AG09319 (cell line): ENCODE measurements at regions not wholly inside any gene's neighbourhood (a gene's known extent, or its start where the extent isn't known, plus 50 kb on each side); places are given as distances from the start of the nearest gene placed in this dataset.
"Not testable (repeated sequence)": the region's sequence is repeated elsewhere in the genome, so short reads cannot be mapped to it uniquely, and the experiment has no call there.

Experiments
- DNase-seq: peaks from one replicate; pipeline ENCODE4 v3.0.0-alpha.2; 2010; ENCODE audit warnings: low read depth; ENCODE audit errors: extremely low read depth
- TF ChIP-seq, protein P1 (sequence below): IDR thresholded peaks from 2 replicates; pipeline ENCODE4 v1.5.1; 2011; ENCODE audit warnings: low read depth, mild to moderate bottlenecking, inconsistent platforms, low read length, moderate library complexity

GRCh38 chr3:150127011-150127490, 156.4 kb upstream of the PFN2 start:
- TF ChIP-seq, protein P1, sequence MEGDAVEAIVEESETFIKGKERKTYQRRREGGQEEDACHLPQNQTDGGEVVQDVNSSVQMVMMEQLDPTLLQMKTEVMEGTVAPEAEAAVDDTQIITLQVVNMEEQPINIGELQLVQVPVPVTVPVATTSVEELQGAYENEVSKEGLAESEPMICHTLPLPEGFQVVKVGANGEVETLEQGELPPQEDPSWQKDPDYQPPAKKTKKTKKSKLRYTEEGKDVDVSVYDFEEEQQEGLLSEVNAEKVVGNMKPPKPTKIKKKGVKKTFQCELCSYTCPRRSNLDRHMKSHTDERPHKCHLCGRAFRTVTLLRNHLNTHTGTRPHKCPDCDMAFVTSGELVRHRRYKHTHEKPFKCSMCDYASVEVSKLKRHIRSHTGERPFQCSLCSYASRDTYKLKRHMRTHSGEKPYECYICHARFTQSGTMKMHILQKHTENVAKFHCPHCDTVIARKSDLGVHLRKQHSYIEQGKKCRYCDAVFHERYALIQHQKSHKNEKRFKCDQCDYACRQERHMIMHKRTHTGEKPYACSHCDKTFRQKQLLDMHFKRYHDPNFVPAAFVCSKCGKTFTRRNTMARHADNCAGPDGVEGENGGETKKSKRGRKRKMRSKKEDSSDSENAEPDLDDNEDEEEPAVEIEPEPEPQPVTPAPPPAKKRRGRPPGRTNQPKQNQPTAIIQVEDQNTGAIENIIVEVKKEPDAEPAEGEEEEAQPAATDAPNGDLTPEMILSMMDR, result no peak

GRCh38 chr3:150124142-150124541, 153.4 kb upstream of the PFN2 start:
- DNase-seq, result no peak
- TF ChIP-seq, protein P1, result no peak

More at GRCh38 chr3:150127011-150127490, 156.4 kb upstream of the PFN2 start:
- no peak for DNase-seq

GRCh38 chr3:150123249-150123648, 152.6 kb upstream of the PFN2 start:
- not testable (repeated sequence) for DNase-seq

DNA sequence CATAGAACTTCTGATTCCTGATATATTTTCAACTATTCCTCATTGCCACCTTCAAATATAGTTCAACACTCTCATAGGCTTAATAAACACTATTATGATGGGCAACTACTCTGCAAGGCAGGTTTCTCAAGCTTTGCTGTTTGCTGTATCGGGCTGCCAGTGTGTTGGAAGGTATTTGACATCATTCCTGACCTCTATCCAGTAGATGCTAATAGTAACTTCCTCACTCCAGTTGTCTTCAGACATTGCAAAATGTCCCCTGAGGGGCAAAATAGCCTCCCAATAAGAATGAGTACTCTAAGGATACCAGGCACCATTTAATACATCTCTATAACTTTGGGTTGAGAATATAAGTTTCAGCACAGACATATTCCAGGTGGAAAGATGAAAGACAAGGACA, 147.5 kb upstream of the PFN2 start:
- DNase-seq, result no peak
- TF ChIP-seq, protein P1, result no peak

DNA sequence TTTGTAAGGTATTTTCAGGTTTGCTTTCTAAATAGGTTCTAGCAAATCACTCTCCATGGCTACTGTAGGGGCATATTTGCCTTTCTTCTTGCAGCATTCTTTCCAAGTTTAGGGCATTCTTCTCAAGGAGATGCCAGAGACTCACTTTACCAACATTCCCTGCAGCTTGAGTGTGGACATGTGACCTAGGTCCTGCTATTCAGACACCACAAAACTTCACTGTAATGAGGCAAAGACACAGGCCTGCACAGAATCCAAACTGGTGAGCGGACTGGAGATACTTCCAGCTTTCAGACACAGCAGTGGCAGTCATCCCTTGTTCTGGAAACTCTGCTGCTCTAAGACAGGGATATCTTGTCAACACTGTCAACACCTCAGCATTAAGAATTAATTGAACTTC, 146.4 kb upstream of the PFN2 start:
- DNase-seq, result no peak
- TF ChIP-seq, protein P1, result no peak

DNA sequence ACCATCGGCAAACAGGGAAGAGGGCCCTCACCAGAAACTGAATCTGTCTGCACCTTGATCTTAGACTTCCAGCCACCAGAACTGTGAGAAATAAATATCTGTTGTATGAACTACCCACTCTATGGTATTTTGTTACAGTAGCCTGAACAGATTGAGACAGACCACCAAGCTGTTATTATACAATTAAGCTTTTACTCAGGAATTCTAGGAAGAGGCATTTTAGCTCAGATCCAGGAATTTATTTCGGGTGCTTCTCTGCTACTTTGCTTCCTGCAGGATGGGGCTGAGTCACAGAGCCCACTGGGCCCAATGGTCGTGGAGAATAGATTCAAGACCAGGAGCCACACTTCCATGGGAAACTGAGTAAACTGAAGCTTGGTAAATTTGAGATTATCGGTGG, 145.5 kb upstream of the PFN2 start:
- TF ChIP-seq, protein P1, result no peak
- DNase-seq, result no peak

DNA sequence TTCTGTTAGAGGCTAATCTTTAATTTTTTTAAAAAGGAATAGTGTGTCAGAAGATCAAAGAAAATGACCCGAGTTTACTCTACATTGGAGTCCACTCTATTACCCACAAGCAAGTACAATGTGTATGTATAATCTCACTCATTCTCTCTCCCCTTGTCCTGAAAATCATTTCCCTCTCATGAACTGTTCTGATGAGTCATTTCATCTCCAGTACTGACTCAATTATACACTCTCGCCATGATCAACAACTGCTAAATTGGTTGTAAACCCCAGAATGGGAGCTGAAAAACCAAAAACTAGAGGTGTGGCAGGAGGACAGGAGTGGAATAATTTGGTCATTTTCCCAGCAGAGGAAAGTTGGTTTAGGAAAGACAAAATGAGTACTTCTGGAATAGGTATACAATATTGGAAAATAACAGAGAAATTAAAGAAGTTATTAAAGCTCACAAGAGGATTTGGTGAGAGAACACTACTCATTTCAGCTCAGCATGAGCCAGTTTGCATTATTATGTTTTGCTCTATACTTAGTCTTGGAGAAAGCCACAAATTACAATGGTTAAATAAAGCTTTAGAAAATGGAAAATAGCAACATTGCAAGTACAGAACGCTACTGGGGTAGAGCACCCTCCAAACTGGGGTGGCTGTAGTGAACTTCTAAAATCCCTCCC, 144.3 kb upstream of the PFN2 start:
- DNase-seq, result no peak
- TF ChIP-seq, protein P1, result no peak

GRCh38 chr3:150114273-150114672, 143.6 kb upstream of the PFN2 start:
- no peak for DNase-seq

More at GRCh38 chr3:150114273-150114672, 143.6 kb upstream of the PFN2 start:
- TF ChIP-seq, protein P1, result no peak
